ENCODE measurements at regions not wholly inside any gene's neighbourhood (a gene's known extent, or its start where the extent isn't known, plus 50 kb on each side); places are given as distances from the start of the nearest gene placed in this dataset.

DNA sequence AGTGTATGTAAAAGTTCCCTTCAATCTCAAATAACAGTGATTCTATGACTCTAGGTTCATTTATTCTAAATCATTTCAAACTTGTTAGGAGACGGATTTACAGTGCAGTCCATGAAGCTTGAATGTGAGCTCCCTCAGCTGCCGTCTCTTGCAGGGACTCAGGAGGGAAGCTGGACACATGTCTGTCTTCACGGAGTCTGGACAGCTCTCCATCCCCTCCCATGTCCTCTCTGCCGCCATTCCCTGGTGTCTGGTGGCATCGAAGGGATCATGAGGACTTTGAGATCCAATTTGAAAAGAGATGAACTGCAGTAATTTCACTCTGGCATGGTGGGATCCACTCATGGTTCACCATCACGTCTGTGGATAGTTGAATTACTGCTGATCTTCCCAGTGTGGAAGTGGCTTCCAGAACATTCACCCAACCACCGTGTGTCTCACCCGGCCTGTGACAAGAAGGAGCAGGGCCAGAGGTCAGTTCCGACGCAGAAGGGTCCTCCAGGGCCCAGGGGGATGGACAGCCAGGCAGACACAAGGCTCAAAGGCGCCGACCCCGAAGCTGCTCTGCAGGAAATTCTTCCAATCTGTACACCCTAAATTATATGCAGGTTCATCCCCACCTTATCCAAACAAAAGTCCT lies 370.1 kb downstream of the THBS2 start:
- DNase-seq (ENCODE audit: low read depth), result no peak

DNA sequence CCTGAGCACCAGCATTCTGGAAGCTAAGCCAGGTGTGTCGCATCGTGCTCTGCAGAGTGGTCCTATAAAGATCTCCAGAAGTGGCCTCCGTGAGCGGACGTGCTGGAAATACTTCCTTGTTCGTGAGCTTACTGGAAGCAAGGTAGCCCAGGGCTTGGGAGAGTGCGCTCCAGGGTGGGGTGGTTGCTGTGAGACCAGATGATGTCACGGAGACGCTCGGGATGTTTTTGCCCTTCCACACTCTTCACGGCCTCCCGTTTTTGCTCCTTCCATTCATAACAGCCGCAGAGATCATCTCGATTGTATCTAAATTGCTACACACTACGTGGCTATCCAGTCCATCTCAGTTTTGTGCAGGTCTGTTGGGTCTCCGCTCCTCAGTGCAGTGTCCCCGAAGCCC lies 373.4 kb downstream of the THBS2 start:
- no peak for DNase-seq (ENCODE audit: low read depth)

DNA sequence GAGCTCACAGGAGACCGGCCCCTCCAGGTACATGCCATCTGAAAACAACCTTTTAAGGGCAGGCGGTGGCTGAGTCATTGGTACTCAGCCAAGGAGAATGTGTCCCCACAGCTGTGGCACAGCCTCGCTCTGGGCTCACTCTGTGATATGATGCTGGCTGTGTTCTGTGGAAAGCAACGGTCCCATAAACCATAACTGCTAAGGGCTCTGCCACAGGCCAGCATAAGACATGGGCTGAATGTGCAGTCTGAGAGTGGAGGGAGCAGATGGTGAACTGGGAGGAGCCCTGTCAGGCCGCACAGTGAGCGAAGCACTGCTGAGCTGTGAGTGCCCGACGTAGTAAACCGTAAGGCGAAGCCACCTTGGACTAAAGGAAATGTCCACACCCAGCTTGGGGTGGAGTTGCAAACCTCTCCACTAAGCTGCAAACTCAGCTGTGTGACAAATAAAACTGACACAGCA lies 375.8 kb downstream of the THBS2 start:
- DNase-seq (ENCODE audit: low read depth), result peak; percentile 28

DNA sequence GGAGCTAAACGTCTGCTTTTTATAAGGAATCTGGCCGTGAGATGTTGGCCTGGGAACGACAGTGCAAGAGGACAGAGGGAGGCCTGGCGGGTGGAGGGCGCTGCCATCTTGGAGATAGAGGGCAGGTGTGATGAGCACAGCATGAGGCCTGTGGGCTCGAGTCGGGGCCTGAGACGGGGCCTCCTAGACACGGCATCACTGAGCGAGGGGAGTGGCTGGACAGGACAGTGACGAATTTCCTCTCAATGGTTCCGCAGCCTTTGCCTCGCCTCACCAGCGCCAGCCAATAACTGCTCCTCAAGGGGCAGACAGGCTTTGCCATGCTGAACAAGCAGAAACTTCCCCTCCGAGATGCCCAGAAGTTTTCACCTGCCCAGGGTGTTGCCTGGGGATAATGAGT lies 376.7 kb downstream of the THBS2 start:
- DNase-seq (ENCODE audit: low read depth), result no peak

DNA sequence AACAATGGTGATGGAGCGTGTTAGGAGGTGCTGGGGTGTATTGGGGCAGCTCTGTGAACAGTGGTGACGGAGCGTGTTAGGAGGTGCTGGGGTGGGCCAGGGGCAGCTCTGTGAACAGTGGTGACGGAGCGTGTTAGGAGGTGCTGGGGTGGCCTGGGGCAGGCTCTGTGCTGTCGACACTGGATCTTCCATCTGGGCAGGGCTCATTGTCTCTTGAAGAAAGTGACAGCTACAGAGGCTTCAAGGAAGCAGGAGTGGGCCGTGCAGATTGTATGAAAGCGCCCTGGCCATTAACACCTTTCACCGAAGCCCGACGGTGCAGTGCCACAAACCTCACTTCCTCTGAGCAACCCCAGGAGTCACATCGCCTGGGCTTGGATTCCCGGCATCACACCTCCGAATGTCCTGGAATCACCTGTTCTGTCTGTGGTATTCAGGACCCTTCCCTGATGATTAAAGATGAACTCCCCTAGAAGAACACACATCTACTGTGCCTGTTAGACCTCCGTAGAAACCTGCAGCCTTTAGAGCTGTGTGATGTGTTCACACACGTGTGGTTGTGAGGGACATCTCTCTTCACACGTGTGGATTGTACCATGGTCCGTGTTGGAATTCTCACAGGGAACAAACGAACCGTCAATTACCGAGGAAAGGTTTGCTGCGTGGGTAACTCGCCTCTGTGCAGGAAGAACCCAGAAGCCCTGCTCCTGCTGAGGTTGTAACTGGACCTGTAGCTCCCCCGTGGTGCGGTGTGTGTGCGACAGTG lies 377.7 kb downstream of the THBS2 start:
- no peak for DNase-seq (ENCODE audit: low read depth)

DNA sequence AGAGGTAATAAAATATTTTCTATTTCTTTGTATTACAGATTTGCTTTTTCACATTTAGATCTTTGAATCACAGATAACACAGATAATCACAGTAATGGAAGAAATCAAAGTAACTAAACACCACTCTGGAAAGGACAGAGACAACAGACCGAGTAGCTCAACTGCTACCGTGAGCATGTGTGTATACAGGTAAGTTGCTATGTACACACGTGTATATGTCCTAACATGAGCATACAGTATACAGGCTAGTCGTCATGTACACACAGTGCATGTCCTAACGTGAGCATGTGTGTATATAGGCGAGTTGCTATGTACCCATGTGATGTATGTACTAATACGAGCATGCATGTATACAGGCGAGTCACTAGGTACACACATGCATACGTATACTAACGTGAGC lies 379.0 kb downstream of the THBS2 start:
- DNase-seq (ENCODE audit: low read depth), result no peak

DNA sequence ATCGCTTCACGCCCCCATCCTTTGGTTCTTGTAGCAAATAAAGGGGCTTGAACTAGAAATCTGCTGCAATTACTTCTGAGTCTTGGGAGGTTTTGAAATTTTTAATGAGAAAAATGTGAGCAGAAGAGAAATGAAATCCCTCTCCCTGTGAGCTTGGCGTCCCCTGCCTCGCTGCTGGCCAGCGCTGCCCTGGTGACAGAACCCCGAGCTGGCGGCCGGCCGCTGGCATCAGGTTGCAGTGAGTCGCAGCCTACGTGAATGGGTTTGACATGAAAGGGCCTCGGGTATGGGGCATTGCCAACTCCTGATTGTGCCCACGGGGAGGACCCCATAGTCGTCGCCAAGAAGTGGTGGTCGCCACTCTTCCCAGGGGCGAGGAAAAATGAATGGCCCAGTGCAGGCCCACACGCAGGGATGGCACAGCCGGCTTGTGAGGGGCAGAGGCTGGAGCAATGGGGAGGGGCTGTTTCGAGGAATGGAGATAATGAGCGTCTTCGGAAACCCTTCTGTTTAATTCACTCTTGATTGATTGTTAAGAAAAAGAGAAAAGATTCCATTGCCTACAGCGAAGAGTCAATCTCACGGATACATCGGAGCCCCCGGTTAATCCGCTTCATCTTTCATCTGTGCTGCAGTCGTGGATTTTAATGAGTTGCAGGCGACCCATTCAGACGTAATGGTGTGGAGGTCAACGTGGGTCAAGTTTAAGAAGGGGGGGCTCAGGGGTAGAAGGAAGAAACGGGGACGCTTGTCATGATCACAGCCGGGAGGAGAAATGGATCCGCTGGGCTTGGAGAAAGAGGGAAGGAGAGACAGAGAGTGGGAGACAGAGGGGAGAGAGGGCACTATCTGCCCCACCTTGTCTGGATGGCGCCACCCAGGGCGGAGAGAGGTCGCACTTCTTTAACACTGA lies 380.1 kb downstream of the THBS2 start:
- DNase-seq (ENCODE audit: low read depth), result no peak

DNA sequence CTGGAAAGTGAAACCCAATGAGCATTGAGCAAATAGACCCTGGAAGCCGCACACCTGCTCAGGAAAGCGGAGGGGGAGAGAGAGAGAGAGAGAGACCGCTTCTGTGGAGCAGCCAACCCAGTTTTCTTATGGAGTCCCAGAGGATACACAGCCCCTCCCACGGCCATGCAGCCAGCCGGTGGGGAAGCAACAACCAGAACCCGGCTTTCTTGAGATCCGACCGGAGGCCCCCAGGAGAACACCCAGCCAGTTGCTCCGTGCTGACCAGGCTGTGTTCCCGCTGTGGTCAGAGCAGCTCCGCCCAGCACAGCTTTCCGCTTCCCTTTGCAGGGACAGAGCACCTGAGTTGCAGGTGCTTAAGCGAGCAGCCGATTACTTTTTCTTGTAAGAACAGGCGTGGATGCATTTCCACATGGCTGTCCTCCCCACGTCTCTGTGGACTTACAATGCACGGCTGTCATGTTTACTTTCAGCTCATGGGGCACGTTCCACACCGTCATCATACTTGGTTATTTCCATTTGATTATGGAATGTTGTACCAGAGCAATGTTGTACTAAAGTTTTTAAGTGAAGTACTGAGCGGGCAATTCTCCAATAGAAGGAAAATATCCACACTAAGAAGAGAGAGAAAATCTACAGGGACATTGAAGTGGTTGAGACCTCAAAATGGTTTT lies 381.9 kb downstream of the THBS2 start:
- no peak for DNase-seq (ENCODE audit: low read depth)

DNA sequence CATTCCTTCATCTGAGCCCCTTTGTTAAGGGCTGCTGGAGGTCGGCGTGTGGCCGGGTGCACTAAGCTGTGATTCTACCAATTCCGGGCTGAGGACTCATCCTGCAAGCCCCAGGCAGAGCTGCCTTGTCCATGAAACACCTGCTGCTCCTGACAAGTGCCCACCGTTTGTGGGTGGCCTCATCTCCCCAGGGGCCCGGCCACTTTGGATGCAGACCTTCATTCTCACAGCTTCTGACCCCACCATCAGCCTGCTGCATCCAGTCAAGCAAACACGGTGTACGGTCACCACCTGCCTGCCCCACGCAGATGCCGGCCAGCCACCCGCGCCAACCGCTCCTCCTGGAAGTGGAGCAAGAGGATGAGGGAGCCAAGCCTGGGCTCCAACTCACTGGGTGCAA lies 382.7 kb downstream of the THBS2 start:
- no peak for DNase-seq (ENCODE audit: low read depth)

DNA sequence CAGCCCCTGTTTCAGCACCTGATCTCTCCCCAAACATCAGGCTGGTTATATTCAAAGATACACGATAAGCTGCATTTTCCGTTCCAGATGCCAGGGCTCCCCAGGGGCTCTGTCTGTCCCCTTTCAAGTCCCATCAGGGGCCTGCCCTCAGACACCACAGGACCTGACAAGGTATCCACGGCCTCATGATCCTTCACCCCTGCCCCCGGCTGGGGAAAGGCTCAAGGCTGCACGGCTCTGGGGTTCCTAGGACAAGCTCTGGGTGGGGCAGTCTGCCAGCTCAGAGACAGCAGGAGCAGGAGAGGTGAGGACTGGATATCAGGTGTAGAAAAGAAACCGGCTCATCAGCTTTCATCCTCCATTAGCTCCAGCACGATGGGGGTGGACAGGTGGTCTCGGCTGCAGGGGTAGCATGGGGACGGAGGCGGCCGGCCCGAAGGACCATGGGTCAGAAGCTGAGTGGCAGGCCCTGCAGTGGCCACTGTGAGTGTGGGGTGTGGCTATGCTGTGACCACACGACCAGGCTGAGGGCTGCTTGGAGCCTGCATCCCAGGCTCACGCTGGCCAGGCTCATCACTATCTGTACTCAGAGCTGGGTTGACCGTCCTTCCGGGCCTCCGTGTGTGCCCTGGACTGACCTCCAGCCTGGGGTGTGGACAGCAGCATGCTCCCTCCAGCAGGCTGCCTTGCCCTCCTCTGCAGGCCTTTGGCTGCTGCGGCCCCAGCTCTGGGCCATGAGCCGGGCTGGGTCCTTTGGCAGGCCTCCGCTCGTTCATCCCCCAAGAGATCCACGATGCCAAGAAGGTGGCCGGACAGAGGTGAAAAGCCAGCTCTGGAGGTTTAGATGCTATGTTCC lies 386.2 kb downstream of the THBS2 start:
- DNase-seq (ENCODE audit: low read depth), result no peak

DNA sequence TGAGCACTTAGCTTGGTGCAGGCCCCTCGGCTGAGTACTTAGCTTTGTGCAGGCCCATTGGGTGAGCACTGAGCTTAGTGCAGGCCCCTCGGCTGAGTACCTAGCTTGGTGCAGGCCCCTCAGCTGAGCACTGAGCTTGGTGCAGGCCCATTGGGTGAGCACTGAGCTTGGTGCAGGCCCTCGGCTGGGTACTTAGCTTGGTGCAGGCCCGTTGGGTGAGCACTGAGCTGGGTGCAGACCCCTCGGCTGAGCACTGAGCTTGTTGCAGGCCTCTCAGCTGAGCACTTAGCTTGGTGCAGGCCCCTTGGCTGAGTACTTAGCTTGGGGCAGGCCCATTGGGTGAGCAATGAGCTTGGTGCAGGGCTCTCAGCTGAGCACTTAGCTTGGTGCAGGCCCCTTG lies 387.1 kb downstream of the THBS2 start:
- DNase-seq (ENCODE audit: low read depth), result no peak

DNA sequence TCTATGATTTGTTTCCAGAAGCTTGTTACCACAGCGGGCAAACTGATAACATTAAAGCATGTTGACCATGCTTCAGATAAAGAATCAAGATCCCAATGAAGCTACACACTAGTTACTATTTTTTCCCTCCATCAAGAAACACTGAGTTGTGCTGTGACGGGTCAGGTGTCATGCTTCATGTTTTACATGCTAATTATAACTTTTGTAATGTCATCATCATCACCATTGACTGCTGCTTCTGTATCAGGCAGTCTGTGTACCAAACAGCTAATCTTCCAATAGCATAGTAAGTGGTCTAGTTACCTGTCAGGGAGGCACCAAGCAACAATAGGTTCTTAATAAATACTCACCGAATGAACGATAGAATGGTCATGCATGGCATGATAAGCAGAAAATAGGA lies 388.1 kb downstream of the THBS2 start:
- DNase-seq (ENCODE audit: low read depth), result no peak

DNA sequence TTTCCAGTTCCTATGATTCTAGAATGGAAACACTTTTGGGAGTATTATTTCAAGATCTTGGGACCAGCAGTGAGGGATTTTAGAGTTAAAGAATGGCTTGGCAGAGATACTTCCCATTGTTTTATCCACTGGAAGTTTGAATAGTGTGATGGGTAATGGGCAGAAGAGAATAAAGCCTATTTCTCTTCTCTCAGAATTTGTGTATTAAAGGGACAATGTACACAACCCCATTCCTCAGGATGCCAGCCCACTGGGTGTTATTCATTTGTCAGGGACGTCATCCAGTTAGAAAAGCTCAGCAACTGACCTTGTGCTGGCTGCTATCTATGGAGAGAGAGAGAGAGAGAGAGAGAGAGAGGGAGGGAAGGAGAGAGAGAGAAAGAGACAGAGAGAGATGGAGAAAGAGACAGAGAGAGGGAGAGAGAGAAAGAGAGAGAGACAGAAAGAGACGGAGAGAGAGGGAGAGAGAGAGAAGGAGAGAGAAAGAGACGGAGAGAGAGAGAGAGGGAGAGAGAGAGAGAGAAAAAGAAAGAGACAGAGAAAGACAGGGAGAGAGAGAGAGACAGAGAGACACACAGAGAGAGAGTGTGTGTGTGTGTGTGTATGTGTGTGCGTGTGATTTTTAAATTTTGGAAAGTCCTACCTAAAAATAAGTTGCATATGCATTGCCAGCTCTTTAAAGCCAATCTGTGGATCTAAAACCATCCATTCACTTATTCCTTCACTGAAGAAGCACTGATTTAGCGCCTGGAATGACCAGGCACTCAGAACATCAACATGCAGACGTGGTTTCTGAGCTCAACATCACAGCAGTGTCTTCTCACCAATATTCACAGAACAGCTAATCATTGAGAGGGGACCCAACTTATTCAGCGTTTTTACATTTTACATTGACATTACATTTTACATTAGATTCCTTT lies 388.8 kb downstream of the THBS2 start:
- DNase-seq (ENCODE audit: low read depth), result no peak

DNA sequence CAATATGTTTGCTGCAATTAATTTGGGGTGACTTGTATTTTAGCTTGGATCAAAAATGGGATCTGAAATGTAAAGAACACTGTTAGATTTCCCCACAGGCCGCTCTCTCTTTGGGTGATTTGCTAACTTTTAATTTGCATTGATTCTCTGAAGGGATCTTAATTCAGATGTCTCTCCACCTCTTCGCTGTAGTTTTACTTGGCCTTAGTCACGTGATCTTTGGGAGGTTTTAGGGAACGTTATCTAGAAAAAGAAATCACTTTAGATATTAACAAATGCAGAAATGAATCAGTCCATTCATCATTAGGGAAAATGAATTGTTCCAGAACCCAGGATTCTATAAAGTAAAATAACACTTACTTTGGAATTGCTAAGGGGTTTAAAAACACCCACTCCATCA lies 390.2 kb downstream of the THBS2 start:
- DNase-seq (ENCODE audit: low read depth), result no peak

DNA sequence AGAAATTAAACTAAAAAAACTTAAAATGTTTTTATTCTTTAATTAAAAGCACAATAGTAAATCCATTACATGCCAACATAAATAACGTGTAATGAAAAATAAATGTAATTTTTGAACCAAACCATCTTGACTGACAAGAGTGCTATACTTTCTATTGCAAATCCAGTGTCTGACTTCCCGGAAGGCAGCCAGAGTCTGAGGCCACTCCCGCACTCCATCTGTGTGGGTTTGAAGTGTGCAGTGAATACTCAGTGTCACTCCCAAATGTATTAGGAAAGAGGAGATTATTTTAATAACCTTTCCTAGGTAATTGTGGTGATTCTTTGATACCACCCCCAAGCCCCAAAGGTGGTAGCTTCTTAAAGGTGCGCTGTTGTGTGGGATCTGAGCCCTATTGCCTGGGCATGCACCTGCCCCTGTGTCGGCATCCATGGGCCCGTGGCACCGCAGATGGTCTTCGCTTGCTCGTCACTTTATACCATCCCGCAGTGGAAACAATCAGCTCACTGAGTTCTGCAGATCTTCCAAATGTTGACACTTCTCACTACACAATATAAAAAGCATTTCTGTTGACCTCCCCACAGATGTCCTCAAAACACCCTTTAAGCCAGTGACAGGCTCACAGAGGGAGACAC lies 391.2 kb downstream of the THBS2 start:
- no peak for DNase-seq (ENCODE audit: low read depth)

DNA sequence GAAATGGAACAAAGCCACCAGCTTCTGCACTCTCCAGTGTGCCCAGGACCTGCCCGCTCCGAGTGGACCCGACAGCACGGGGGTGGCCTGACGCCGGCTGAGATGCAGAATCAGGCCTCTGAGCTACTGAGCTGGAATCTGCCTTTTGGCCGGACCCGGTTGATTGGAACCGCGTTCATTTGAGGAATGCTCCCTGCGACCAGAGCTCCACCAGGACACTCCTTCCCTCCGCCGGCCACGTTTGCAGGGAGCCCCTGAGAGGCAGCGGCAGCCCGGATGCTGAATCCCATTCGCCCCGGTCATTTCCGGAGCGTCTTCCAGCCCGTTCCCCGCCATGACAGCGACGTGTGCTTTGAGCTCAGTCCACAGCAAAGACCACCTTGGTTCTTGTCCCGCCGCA lies 392.7 kb downstream of the THBS2 start:
- no peak for DNase-seq (ENCODE audit: low read depth)

DNA sequence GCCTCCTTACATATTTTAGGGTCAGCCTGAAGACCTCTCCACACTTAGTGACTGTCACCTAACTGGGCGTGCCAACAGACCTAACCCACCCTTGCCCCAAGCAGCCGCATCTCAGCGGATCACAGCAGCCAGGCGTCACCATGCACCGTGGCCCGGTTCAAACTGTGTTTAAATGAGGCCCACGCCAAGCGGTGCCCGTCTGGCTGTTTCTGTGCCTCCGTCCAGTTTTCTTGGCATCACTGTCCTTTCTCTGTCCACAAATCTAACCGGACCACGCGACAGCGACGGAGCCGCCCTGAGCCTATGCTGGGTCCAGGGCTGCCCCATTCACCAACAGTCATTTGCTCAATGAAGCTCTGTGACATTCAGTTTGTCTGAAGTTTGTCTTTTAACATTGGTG lies 393.3 kb downstream of the THBS2 start:
- DNase-seq (ENCODE audit: low read depth), result no peak

DNA sequence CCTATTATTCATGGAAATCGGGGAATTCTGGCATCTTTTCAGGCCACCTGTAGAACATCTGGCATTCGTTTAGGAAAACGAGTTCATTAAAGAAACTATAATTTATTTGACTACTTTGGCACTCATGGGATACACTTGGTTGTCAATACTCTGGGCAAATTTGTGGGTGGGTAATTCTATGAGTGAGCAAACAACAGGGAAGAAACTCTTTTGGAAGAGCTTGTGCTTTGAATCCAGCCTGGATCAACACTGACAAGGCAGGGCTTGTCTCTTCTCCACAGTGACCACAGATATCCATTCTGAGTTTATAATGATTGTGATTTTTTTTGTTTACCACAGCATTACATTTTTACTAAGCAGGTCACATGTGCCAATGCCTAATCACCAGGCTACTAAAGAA lies 394.7 kb downstream of the THBS2 start:
- DNase-seq (ENCODE audit: low read depth), result no peak

DNA sequence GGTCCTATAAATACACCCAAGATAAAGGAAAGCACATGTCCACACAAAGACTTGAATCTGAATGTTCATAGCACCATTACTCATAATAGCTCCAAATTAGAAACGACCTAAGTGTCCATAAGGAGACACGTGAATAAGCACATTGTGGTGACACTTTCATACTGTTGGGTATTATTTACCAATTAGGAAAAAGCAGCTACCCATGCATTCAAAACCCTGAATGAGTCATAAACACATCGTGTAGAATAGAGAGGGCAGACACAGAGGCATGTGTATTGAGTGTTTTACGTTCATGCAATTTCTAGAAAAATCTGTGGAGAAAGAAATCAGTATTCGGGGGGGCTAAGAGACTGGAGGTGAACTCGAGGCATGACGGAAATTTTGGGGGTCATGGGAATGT lies 396.7 kb downstream of the THBS2 start:
- DNase-seq (ENCODE audit: low read depth), result no peak
